RWPE1 (cell line): ENCODE measurements at regions not wholly inside any gene's neighbourhood (a gene's known extent, or its start where the extent isn't known, plus 50 kb on each side); places are given as distances from the start of the nearest gene placed in this dataset.
A peak's percentile ranks its signal among the peaks of the same experiment; 100 is the strongest.

ENCODE experiments used
- CTCF ChIA-PET: fragments of 350-600 bp; sonication (Branson Sonifier 250); formaldehyde crosslinking; extraction: SDS; loops from one replicate; lab custom pipeline; 2021; lab: Yijun Ruan, JAX
- POLR2A ChIA-PET: fragments of 400-600 bp; formaldehyde crosslinking; extraction: SDS; loops from one replicate; lab custom pipeline; 2020; ENCODE audit warnings: antibody characterized with exemption; ENCODE audit not compliant: low non-redundant PET; lab: Yijun Ruan, JAX
- DNase-seq: peaks from one replicate; pipeline ENCODE4 v3.0.0; 2012; ENCODE audit warnings: low spot score
- H3K27ac ChIP-seq: fragments of 450-650 bp; 2 replicates; pipeline ENCODE4 v1.5.1; 2017
- CTCF ChIP-seq: fragments of 450-650 bp; conservative IDR thresholded peaks from 2 replicates; pipeline ENCODE4 v1.5.1; 2017; ENCODE audit warnings: low read depth, mild to moderate bottlenecking

- TF ChIP-seq CTCF, result no peak
- no peak for DNase-seq
- POLR2A ChIA-PET, result no interaction called here
- CTCF ChIA-PET, result no interaction called here
- no peak overlapping the region for H3K27ac ChIP-seq
Observed at GRCh38 chrX:39811376-39811775, 286.4 kb downstream of the BCOR start.

- no peak for DNase-seq
- peak overlapping the region; percentile 72 for H3K27ac ChIP-seq
- CTCF ChIA-PET, result interaction anchor here (0.6 kb wide), 2 partner anchors 43 to 655 kb away, joined by 3 to 4 read pairs; no protein-coding TSS in a partner anchor
- POLR2A ChIA-PET, result no interaction called here
- no peak for TF ChIP-seq CTCF
Observed at GRCh38 chrX:39813631-39814277, 284.0 kb downstream of the BCOR start.

- CTCF ChIA-PET, result interaction anchor here (0.5 to 0.7 kb wide), 3 partner anchors 179 to 654 kb away, joined by 4 to 5 read pairs (median 4); no protein-coding TSS in a partner anchor
- H3K27ac ChIP-seq, result no peak overlapping the region
- DNase-seq, result peak; percentile 12
- POLR2A ChIA-PET, result no interaction called here
- peak; percentile 37 for TF ChIP-seq CTCF
Observed at GRCh38 chrX:39814391-39814790, 283.4 kb downstream of the BCOR start.

- DNase-seq, result no peak
- ChIA-PET POLR2A (no interaction called here), CTCF (no interaction called here)
- no peak for TF ChIP-seq CTCF
- H3K27ac ChIP-seq, result no peak overlapping the region
Observed at GRCh38 chrX:39815631-39816030, 282.1 kb downstream of the BCOR start.

GRCh38 chrX:39816871-39817731 is 280.7 kb downstream of the BCOR start:
- TF ChIP-seq CTCF, result no peak

GRCh38 chrX:39817754-39818470 is 279.8 kb downstream of the BCOR start:
- no peak for DNase-seq
- ChIA-PET POLR2A (no interaction called here), CTCF (interaction anchor here (0.6 kb wide), 1 partner anchor 277 kb away, joined by 3 read pairs; no protein-coding TSS in a partner anchor)
- TF ChIP-seq CTCF, result no peak
- H3K27ac ChIP-seq, result no peak overlapping the region

More at GRCh38 chrX:39816871-39817731, 280.7 kb downstream of the BCOR start:
- H3K27ac ChIP-seq, result no peak overlapping the region
- CTCF ChIA-PET, result interaction anchor here (0.6 kb wide), 2 partner anchors 30 to 278 kb away, joined by 3 read pairs; no protein-coding TSS in a partner anchor
- POLR2A ChIA-PET, result no interaction called here
- no peak for DNase-seq
